ENCODE measurements at regions not wholly inside any gene's neighbourhood (a gene's known extent, or its start where the extent isn't known, plus 50 kb on each side); places are given as distances from the start of the nearest gene placed in this dataset.

- H3K4me3 ChIP-seq (ENCODE audit: low read length), result no peak overlapping the region
- DNase-seq (ENCODE audit: low read depth), result no peak
- TF ChIP-seq CTCF (IDR thresholded peaks at IDR 0.05; ENCODE audit: insufficient read depth, low read depth, low read length, missing control alignments), result no peak
Measured at GRCh38 chr13:107497661-107498060, 717.7 kb downstream of the LIG4 start.

GRCh38 chr13:107493266-107493665, 722.1 kb downstream of the LIG4 start:
- TF ChIP-seq CTCF (IDR thresholded peaks at IDR 0.05; ENCODE audit: insufficient read depth, low read depth, low read length, missing control alignments), result no peak

DNA sequence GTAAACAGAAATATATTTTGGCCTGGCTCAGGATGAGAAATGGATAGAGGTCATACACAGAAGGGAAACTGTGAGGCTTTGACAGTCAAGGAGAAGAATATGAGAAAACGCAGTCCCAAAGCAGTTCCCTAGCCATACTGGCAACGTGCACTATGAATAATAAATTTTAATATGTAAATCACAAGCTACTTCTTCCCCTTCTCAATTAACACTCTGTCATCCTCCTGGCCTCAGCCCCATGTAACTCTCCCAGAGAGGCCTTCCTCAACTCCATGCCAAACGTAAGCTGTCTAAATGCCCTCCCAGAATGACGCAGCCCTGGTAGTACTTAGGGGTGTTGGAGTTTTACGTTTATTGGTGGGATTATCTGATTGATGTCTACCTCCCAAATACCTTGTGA, 732.6 kb downstream of the LIG4 start:
- DNase-seq (ENCODE audit: low read depth), result no peak
- no peak for TF ChIP-seq CTCF (IDR thresholded peaks at IDR 0.05; ENCODE audit: insufficient read depth, low read depth, low read length, missing control alignments)
- no peak overlapping the region for H3K4me3 ChIP-seq (ENCODE audit: low read length)

More at GRCh38 chr13:107493266-107493665, 722.1 kb downstream of the LIG4 start:
- H3K4me3 ChIP-seq (ENCODE audit: low read length), result no peak overlapping the region
- DNase-seq (ENCODE audit: low read depth), result no peak

DNA sequence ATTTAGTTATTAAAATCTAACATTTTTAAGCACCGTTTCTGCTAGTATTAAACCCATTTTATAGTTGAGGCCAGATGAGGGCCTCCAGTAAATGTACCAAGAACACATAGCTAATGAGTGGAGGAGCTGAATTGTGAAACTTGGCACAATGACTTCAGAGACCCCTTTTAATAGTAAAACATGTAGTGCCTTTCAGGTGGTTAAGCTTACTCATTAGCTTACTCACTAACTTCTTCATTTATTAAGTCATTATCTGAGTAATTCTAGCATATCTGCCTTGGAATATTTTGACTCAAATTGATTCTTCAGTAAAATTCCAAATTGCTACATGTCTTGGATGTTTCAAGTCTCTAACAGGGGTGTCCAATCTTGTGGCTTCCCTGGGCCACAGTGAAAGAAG, 735.2 kb downstream of the LIG4 start:
- no peak for TF ChIP-seq CTCF (IDR thresholded peaks at IDR 0.05; ENCODE audit: insufficient read depth, low read depth, low read length, missing control alignments)
- no peak for DNase-seq (ENCODE audit: low read depth)
- no peak overlapping the region for H3K4me3 ChIP-seq (ENCODE audit: low read length)

DNA sequence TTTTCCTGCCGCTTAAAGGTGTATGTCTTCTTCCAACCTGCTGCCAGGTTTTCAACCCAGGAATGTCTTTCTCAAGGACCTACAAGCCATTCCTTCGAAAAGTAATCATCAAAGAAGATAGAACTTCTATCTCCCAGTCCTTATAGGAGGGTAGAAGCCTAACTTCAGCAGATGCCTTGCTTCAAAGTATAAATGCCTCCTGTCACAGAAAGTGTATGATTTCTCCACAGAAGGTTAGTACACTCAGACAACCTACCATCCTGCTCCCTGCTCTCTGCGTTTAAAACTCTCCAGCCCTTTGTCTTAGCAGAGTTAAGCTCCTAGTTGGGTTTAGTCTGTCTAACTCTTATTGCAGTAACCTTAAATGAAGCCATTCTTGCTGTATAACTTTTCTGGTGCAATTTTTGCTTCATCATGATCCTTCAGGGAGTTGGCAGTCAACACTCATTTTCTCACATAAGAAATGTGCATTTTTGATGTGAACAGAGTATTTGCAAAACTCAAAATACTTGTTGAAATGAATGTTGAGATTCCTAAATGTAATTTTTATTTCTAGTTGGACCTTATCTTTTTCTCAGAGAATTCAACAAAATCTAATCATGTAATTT, 737.5 kb downstream of the LIG4 start:
- no peak overlapping the region for H3K4me3 ChIP-seq (ENCODE audit: low read length)
- DNase-seq (ENCODE audit: low read depth), result no peak
- no peak for TF ChIP-seq CTCF (IDR thresholded peaks at IDR 0.05; ENCODE audit: insufficient read depth, low read depth, low read length, missing control alignments)

- TF ChIP-seq CTCF (IDR thresholded peaks at IDR 0.05; ENCODE audit: insufficient read depth, low read depth, low read length, missing control alignments), result no peak
- no peak for DNase-seq (ENCODE audit: low read depth)
- H3K4me3 ChIP-seq (ENCODE audit: low read length), result no peak overlapping the region
Measured at GRCh38 chr13:107475753-107476453, 739.4 kb downstream of the LIG4 start.

DNA sequence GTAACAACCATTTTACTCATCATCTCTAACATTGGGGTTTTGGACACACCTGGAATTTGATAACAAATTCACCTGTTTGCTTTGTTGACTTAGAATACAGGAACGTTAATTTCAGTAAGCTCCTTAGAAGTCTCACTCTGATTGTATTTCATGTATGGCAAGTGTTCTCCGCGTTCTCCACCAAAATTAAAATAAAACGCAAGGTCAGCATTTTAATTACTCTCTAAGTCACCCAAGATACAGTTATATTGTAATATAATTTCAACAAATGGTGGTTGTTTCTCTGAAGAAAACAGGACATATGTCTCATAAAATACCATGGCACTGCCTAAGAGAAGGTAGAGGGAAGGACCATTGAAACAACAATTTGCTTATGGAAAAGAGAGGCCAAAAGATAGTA, 742.1 kb downstream of the LIG4 start:
- no peak for DNase-seq (ENCODE audit: low read depth)
- no peak for TF ChIP-seq CTCF (IDR thresholded peaks at IDR 0.05; ENCODE audit: insufficient read depth, low read depth, low read length, missing control alignments)
- H3K4me3 ChIP-seq (ENCODE audit: low read length), result no peak overlapping the region
